ENCODE measurements at regions not wholly inside any gene's neighbourhood (a gene's known extent, or its start where the extent isn't known, plus 50 kb on each side); places are given as distances from the start of the nearest gene placed in this dataset.
A peak's percentile ranks its signal among the peaks of the same experiment; 100 is the strongest.

GRCh38 chr11:122322329-122322728 is 206.3 kb upstream of the BLID start:
- Histone ChIP-seq H3K4me1 (ENCODE audit: control insufficient read depth, insufficient read depth, low read length) (no peaks in the 10 kb centered on the region), H3K4me3 (ENCODE audit: low read length) (no peak overlapping the region), H3K27me3 (ENCODE audit: control insufficient read depth, insufficient read depth, low read length) (no peaks in the 10 kb centered on the region), H3K36me3 (ENCODE audit: control insufficient read depth, insufficient read depth, low read length) (no peaks in the 10 kb centered on the region), H3K9me3 (ENCODE audit: control insufficient read depth, insufficient read depth, low read length) (no peaks in the 10 kb centered on the region), H3K27ac (ENCODE audit: low read length) (no peak overlapping the region)
- H3K36me3 Mint-ChIP-seq = no peaks in the 10 kb centered on the region
- H3K4me3 Mint-ChIP-seq = no peak overlapping the region
- no peak overlapping the region for H3K27ac Mint-ChIP-seq
- H3K9me3 Mint-ChIP-seq = no peaks in the 10 kb centered on the region
- intact Hi-C loops (cut with micrococcal nuclease) = no loop called here
- ATAC-seq = no peak
- TF ChIP-seq CTCF (IDR thresholded peaks at IDR 0.05) = no peak
- DNase-seq = no peak
- WGBS (ENCODE audit: insufficient coverage) = 71% methylated on average over 3 of the region's 3 CpGs
- no peaks in the 10 kb centered on the region for H3K4me1 Mint-ChIP-seq
- H3K27me3 Mint-ChIP-seq (ENCODE audit: low read depth in 2 of 2) = peaks cover 6 to 11% of the 10 kb centered on the region in 2 donors

GRCh38 chr11:122320671-122321070 is 204.7 kb upstream of the BLID start:
- H3K4me1 ChIP-seq (ENCODE audit: control insufficient read depth, insufficient read depth, low read length) = no peaks in the 10 kb centered on the region
- H3K27ac Mint-ChIP-seq = no peak overlapping the region

GRCh38 chr11:122319691-122320620 is 203.9 kb upstream of the BLID start:
- Mint-ChIP-seq H3K4me3 (no peak overlapping the region), H3K27ac (no peak overlapping the region), H3K4me1 (no peaks in the 10 kb centered on the region), H3K27me3 (ENCODE audit: low read depth in 2 of 2) (peaks cover 6 to 9% of the 10 kb centered on the region in 2 donors), H3K9me3 (no peaks in the 10 kb centered on the region), H3K36me3 (no peaks in the 10 kb centered on the region)
- Histone ChIP-seq H3K4me3 (ENCODE audit: low read length) (no peak overlapping the region), H3K27me3 (ENCODE audit: control insufficient read depth, insufficient read depth, low read length) (no peaks in the 10 kb centered on the region), H3K36me3 (ENCODE audit: control insufficient read depth, insufficient read depth, low read length) (no peaks in the 10 kb centered on the region), H3K9me3 (ENCODE audit: control insufficient read depth, insufficient read depth, low read length) (no peaks in the 10 kb centered on the region), H3K4me1 (ENCODE audit: control insufficient read depth, insufficient read depth, low read length) (no peaks in the 10 kb centered on the region), H3K27ac (ENCODE audit: low read length) (no peak overlapping the region)
- DNase-seq = no peak
- no peak for TF ChIP-seq CTCF (IDR thresholded peaks at IDR 0.05)
- peak in 1 of 3 donors; percentile 43 for ATAC-seq
- 88% methylated on average over 6 of the region's 8 CpGs for WGBS (ENCODE audit: insufficient coverage)
- intact Hi-C loops (cut with micrococcal nuclease) = no loop called here

More at GRCh38 chr11:122320671-122321070, 204.7 kb upstream of the BLID start:
- Histone ChIP-seq H3K36me3 (ENCODE audit: control insufficient read depth, insufficient read depth, low read length) (no peaks in the 10 kb centered on the region), H3K4me3 (ENCODE audit: low read length) (no peak overlapping the region), H3K27ac (ENCODE audit: low read length) (no peak overlapping the region), H3K27me3 (ENCODE audit: control insufficient read depth, insufficient read depth, low read length) (no peaks in the 10 kb centered on the region), H3K9me3 (ENCODE audit: control insufficient read depth, insufficient read depth, low read length) (no peaks in the 10 kb centered on the region)
- TF ChIP-seq CTCF (IDR thresholded peaks at IDR 0.05) = no peak
- Mint-ChIP-seq H3K4me3 (no peak overlapping the region), H3K27me3 (ENCODE audit: low read depth in 2 of 2) (peaks cover 6 to 9% of the 10 kb centered on the region in 2 donors), H3K9me3 (no peaks in the 10 kb centered on the region), H3K4me1 (no peaks in the 10 kb centered on the region), H3K36me3 (no peaks in the 10 kb centered on the region)
- intact Hi-C loops (cut with micrococcal nuclease) = no loop called here
- 72% methylated on average over 2 of the region's 2 CpGs for WGBS (ENCODE audit: insufficient coverage)
- DNase-seq = no peak
- no peak for ATAC-seq

All from natural killer cell (primary cell).